WERI-Rb-1 (cell line): ENCODE measurements at regions not wholly inside any gene's neighbourhood (a gene's known extent, or its start where the extent isn't known, plus 50 kb on each side); places are given as distances from the start of the nearest gene placed in this dataset.

ENCODE experiments used
- DNase-seq: peaks from one replicate; pipeline ENCODE4 v3.0.0-alpha.2; 2020
- H3K27ac ChIP-seq: fragments of 250-450 bp; sonication (Bioruptor Pico); 2 replicates; pipeline ENCODE4 v1.5.1; 2020; ENCODE audit warnings: mild to moderate bottlenecking, moderate library complexity
- H3K27me3 ChIP-seq: fragments of 250-450 bp; sonication (Bioruptor Pico); 2 replicates; pipeline ENCODE4 v1.5.1; 2021; ENCODE audit warnings: mild to moderate bottlenecking, low read depth, moderate library complexity; ENCODE audit not compliant: insufficient read depth, severe bottlenecking
- H3K36me3 ChIP-seq: fragments of 250-450 bp; sonication (Bioruptor Pico); 2 replicates; pipeline ENCODE4 v1.5.1; 2020; ENCODE audit warnings: mild to moderate bottlenecking, moderate library complexity
- H3K4me3 ChIP-seq: 2 replicates; pipeline ENCODE4 v1.5.1; 2011; ENCODE audit warnings: low read depth, mild to moderate bottlenecking, control low read depth, low read length
- H3K9me3 ChIP-seq: fragments of 250-450 bp; sonication (Bioruptor Pico); 2 replicates; pipeline ENCODE4 v1.5.1; 2021; ENCODE audit warnings: mild to moderate bottlenecking, moderate library complexity; ENCODE audit not compliant: severe bottlenecking
- TF ChIP-seq, protein P1 (sequence below): IDR thresholded peaks from 2 replicates; pipeline ENCODE4 v1.5.1; 2011; ENCODE audit warnings: low read depth, mild to moderate bottlenecking, control low read depth, inconsistent platforms, low read length

DNA sequence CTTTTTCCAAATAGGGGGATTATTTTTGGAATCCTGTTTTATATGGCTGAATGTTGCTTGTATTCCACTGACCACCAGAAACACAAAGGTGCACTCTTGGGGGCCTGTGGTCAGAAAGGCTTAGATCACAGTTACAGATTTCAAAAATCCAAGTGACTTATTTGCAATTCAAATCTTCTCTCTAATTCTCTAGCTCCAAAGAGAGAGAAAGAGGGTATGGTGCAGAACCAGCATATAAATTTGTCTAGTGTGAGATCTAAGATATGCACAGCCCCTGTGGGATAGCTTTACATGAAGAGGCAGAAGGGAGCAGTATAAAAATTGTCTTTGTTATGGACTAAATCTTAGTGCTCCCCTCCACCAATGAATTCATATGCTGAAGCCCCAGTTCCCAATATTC, 1121.7 kb upstream of the CELF2 start:
- DNase-seq: no peak
- Histone ChIP-seq H3K27ac (no peak overlapping the region), H3K4me3 (no peak overlapping the region), H3K36me3 (no peaks in the 10 kb centered on the region), H3K9me3 (no peaks in the 10 kb centered on the region), H3K27me3 (no peaks in the 10 kb centered on the region)
- TF ChIP-seq, protein P1, sequence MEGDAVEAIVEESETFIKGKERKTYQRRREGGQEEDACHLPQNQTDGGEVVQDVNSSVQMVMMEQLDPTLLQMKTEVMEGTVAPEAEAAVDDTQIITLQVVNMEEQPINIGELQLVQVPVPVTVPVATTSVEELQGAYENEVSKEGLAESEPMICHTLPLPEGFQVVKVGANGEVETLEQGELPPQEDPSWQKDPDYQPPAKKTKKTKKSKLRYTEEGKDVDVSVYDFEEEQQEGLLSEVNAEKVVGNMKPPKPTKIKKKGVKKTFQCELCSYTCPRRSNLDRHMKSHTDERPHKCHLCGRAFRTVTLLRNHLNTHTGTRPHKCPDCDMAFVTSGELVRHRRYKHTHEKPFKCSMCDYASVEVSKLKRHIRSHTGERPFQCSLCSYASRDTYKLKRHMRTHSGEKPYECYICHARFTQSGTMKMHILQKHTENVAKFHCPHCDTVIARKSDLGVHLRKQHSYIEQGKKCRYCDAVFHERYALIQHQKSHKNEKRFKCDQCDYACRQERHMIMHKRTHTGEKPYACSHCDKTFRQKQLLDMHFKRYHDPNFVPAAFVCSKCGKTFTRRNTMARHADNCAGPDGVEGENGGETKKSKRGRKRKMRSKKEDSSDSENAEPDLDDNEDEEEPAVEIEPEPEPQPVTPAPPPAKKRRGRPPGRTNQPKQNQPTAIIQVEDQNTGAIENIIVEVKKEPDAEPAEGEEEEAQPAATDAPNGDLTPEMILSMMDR: no peak

DNA sequence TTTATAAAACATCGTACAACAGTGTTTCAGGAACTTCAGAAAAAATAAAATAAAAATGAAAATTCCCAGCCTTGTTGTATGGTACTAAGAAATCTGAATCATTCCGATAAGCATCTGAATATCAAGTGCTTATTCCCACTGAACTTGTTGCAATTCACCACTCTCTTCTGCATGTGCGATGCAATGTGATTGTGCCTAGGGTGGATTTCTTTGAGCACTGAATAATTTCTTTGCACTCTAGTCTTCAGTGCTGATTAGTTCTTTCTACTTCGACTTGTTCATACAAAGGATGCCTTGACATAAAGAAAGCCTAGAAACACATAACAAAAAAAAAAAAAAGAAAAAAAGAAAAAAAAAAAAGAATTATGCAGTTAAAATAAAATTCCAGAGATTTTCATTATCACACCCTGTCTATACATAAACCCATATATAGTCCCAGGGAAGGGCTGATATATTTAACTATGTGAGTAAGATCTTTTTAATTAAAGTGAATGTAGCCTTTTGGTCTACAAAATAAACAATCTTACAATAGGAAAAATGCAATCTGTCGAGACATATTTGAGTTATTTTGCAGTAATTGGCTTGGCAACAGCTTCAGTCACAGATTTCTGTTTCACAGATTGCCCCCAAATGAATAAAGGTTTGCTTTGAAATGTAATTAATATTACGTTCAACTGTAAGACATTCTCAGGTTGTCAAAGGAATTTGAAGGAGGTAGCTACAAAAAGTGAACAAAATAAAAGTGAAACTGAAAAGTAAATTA, 1118.9 kb upstream of the CELF2 start:
- no peak overlapping the region for H3K4me3 ChIP-seq
- no peak overlapping the region for H3K27ac ChIP-seq
- TF ChIP-seq, protein P1: no peak
- no peak for DNase-seq
- H3K36me3 ChIP-seq: no peaks in the 10 kb centered on the region
- no peaks in the 10 kb centered on the region for H3K27me3 ChIP-seq
- H3K9me3 ChIP-seq: no peaks in the 10 kb centered on the region

DNA sequence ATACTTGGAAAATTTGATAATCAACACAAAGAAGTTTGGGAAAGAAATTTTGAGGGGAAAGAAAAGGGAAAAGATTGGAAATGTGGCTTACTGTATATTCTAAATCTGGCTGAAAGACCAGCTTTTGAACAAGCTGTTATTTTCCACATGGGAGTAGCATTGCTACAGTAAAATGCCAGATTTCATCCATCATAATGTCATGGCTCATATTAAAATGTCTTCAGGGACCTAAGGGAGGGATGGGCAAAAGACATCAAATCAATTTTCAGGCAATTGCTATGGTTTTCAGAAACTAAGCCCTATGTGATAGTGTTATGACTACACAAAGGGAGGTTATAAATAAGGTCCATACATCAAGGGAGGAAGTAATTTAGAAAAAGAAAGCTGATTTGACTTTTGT, 1116.9 kb upstream of the CELF2 start:
- no peak for DNase-seq
- Histone ChIP-seq H3K27ac (no peak overlapping the region), H3K9me3 (no peaks in the 10 kb centered on the region), H3K36me3 (no peaks in the 10 kb centered on the region), H3K4me3 (no peak overlapping the region), H3K27me3 (no peaks in the 10 kb centered on the region)
- TF ChIP-seq, protein P1: no peak

DNA sequence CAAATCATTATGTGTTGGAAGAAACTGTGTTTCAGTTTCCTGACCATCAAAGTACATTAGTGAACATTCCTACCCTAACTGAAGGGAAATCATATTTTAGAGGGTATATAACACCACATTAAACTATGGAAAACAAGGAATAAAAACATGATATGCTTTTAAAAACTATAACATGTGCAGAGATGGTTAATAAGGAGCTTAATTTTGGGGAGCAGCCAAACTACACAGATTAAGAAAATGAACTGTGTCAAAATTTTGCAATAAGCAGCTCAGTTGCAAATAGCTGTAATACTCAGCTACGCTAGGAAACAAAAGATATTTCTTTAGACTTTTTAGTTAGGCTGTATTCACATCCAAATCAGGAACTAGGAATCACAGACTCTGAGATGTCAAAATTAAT, 1115.7 kb upstream of the CELF2 start:
- H3K27me3 ChIP-seq: no peaks in the 10 kb centered on the region
- TF ChIP-seq, protein P1: no peak
- no peaks in the 10 kb centered on the region for H3K9me3 ChIP-seq
- H3K36me3 ChIP-seq: no peaks in the 10 kb centered on the region
- no peak for DNase-seq
- no peak overlapping the region for H3K27ac ChIP-seq
- no peak overlapping the region for H3K4me3 ChIP-seq

DNA sequence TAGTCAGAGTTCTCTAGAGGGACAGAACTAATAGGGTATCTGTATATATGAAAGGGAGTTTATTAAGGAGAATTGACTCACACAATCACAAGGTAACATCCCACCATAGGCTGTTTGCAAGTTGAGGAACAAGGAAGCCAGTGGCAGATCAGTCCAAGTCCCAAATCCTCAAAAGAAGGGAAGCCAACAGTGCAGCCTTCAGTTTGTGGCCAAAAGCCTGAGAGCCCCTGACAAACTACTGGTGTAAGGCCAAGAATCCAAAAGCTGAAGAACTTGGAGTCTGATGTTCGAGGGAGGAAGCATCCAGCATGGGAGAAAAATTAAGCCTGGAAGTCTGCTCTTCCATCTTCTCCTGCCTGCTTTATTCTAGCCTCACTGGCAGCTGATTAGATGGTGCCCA, 1107.2 kb upstream of the CELF2 start:
- TF ChIP-seq, protein P1: no peak
- H3K9me3 ChIP-seq: no peaks in the 10 kb centered on the region
- H3K27ac ChIP-seq: no peak overlapping the region
- no peak overlapping the region for H3K4me3 ChIP-seq
- H3K27me3 ChIP-seq: no peaks in the 10 kb centered on the region
- DNase-seq: no peak
- H3K36me3 ChIP-seq: no peaks in the 10 kb centered on the region

DNA sequence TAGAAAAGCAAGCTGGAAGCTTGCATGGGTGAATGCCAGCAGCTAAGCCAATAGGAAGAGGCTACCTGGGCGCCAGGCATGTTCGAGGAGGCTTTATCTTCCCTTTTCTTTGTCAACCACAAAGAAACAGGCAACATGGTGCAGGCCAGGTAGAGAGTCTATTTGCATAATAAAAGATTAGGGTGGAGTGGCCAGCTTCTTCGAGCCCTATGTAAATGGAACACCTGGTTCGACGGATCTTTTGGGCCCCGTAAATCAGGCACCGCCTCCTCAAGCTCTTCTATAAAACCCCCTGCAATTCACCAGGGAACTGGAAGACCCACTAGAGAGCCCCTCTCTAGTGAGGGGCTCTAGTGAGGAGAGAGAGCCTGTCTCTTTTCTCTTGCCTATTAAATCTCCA, 1106.2 kb upstream of the CELF2 start:
- Histone ChIP-seq H3K4me3 (no peak overlapping the region), H3K27me3 (no peaks in the 10 kb centered on the region), H3K9me3 (no peaks in the 10 kb centered on the region), H3K27ac (no peak overlapping the region), H3K36me3 (no peaks in the 10 kb centered on the region)
- TF ChIP-seq, protein P1: no peak
- no peak for DNase-seq
